H9 (cell line): ENCODE measurements at regions not wholly inside any gene's neighbourhood (a gene's known extent, or its start where the extent isn't known, plus 50 kb on each side); places are given as distances from the start of the nearest gene placed in this dataset.

ENCODE experiments used
- DNase-seq: peaks from one replicate; pipeline ENCODE4 v3.0.0-alpha.2; 2017
- H2AFZ ChIP-seq: one replicate; pipeline ENCODE4 v1.6.1; 2013; ENCODE audit warnings: mild to moderate bottlenecking, low read length, control low read depth, moderate library complexity
- H2AK5ac ChIP-seq: 2 replicates; pipeline ENCODE4 v1.6.1; 2013; ENCODE audit warnings: low read length, control low read depth, mixed read lengths; ENCODE audit not compliant: insufficient read length
- H2BK120ac ChIP-seq: one replicate; pipeline ENCODE4 v1.6.1; 2013; ENCODE audit warnings: low read depth, mild to moderate bottlenecking, low read length, control low read depth, inconsistent platforms; ENCODE audit not compliant: poor library complexity, severe bottlenecking
- H2BK12ac ChIP-seq: 2 replicates; pipeline ENCODE4 v1.6.1; 2013; ENCODE audit warnings: low read length, control low read depth, mixed read lengths, low read depth; ENCODE audit not compliant: insufficient read length
- H2BK15ac ChIP-seq: 2 replicates; pipeline ENCODE4 v1.6.1; 2013; ENCODE audit warnings: low read depth, low read length, control low read depth
- H2BK20ac ChIP-seq: one replicate; pipeline ENCODE4 v1.6.1; 2013; ENCODE audit warnings: low read depth, mild to moderate bottlenecking, low read length, control low read depth, inconsistent platforms; ENCODE audit not compliant: poor library complexity, severe bottlenecking
- H2BK5ac ChIP-seq: 2 replicates; pipeline ENCODE4 v1.6.1; 2013; ENCODE audit warnings: low read length, control low read depth, mixed read lengths; ENCODE audit not compliant: insufficient read length
- H3K14ac ChIP-seq: 2 replicates; pipeline ENCODE4 v1.6.1; 2013; ENCODE audit warnings: low read length, control low read depth; ENCODE audit not compliant: insufficient read depth
- H3K18ac ChIP-seq: 2 replicates; pipeline ENCODE4 v1.6.1; 2013; ENCODE audit warnings: low read depth, mild to moderate bottlenecking, mixed read lengths, low read length, control low read depth; ENCODE audit not compliant: insufficient read length
- H3K23ac ChIP-seq: 2 replicates; pipeline ENCODE4 v1.6.1; 2013; ENCODE audit warnings: low read length, control low read depth, mixed read lengths, low read depth; ENCODE audit not compliant: insufficient read length
- H3K23me2 ChIP-seq: 2 replicates; pipeline ENCODE4 v1.6.1; 2013; ENCODE audit warnings: low read depth, mild to moderate bottlenecking, mixed read lengths, low read length, control low read depth; ENCODE audit not compliant: insufficient read length, poor library complexity, severe bottlenecking
- H3K27ac ChIP-seq: 2 replicates; pipeline ENCODE4 v1.5.1; 2013; ENCODE audit warnings: low read length, control low read depth, mixed read lengths, low read depth; ENCODE audit not compliant: insufficient read length
- H3K27me3 ChIP-seq: 2 replicates; pipeline ENCODE4 v1.6.1; 2013; ENCODE audit warnings: low read length, control low read depth, inconsistent platforms; ENCODE audit not compliant: insufficient read depth
- H3K4ac ChIP-seq: 2 replicates; pipeline ENCODE4 v1.6.1; 2013; ENCODE audit warnings: low read depth, mild to moderate bottlenecking, control low read depth, inconsistent platforms, low read length, moderate library complexity
- H3K4me1 ChIP-seq: 2 replicates; pipeline ENCODE4 v1.6.1; 2013; ENCODE audit warnings: low read length, control low read depth, inconsistent platforms; ENCODE audit not compliant: insufficient read depth
- H3K4me2 ChIP-seq: 2 replicates; pipeline ENCODE4 v1.6.1; 2013; ENCODE audit warnings: low read length, control low read depth, mixed read lengths; ENCODE audit not compliant: insufficient read length, insufficient read depth
- H3K56ac ChIP-seq: 2 replicates; pipeline ENCODE4 v1.6.1; 2013; ENCODE audit warnings: low read depth, mild to moderate bottlenecking, mixed read lengths, low read length, control low read depth; ENCODE audit not compliant: insufficient read length
- H3K79me1 ChIP-seq: 2 replicates; pipeline ENCODE4 v1.6.1; 2013; ENCODE audit warnings: low read depth, mild to moderate bottlenecking, moderate library complexity, low read length, control low read depth, inconsistent platforms; ENCODE audit not compliant: insufficient read depth, poor library complexity, severe bottlenecking
- H3K79me2 ChIP-seq: 2 replicates; pipeline ENCODE4 v1.6.1; 2013; ENCODE audit warnings: low read length, control low read depth, inconsistent platforms; ENCODE audit not compliant: insufficient read depth
- H3K9ac ChIP-seq: 2 replicates; pipeline ENCODE4 v1.6.1; 2013; ENCODE audit warnings: low read length, control low read depth, mixed read lengths; ENCODE audit not compliant: insufficient read length; ENCODE audit errors: extremely low read depth
- H3K9me3 ChIP-seq: one replicate; pipeline ENCODE4 v1.6.1; 2013; ENCODE audit warnings: low read depth, low read length, inconsistent platforms; ENCODE audit not compliant: control insufficient read depth
- H3T11ph ChIP-seq: one replicate; pipeline ENCODE4 v1.6.1; 2013; ENCODE audit warnings: mild to moderate bottlenecking, low read length, control low read depth, inconsistent platforms
- H4K20me1 ChIP-seq: one replicate; pipeline ENCODE4 v1.6.1; 2013; ENCODE audit not compliant: control insufficient read depth, insufficient read length, insufficient read depth
- H4K5ac ChIP-seq: 2 replicates; pipeline ENCODE4 v1.6.1; 2013; ENCODE audit warnings: low read depth, mild to moderate bottlenecking, mixed read lengths, low read length, control low read depth; ENCODE audit not compliant: insufficient read length
- H4K8ac ChIP-seq: replicated peaks from 2 replicates; pipeline ENCODE4 v1.6.1; 2013; ENCODE audit warnings: low read length, control low read depth, mixed read lengths, low read depth; ENCODE audit not compliant: insufficient read length
- H4K91ac ChIP-seq: 2 replicates; pipeline ENCODE4 v1.6.1; 2013; ENCODE audit warnings: low read depth, mild to moderate bottlenecking, moderate library complexity, mixed read lengths, low read length, control low read depth; ENCODE audit not compliant: insufficient read length
- H3K27ac Mint-ChIP-seq, 3 experiments: 2 replicates in 2 of 3; 3 replicates in 1 of 3; pipeline ENCODE4 v1.8.0; 2020 to 2021; ENCODE audit warnings: mixed read lengths in 3 of 3, mild to moderate bottlenecking in 1 of 3, moderate library complexity in 1 of 3
- H3K27me3 Mint-ChIP-seq: 2 replicates; pipeline ENCODE4 v1.8.0; 2021; ENCODE audit warnings: low read depth, mild to moderate bottlenecking, moderate library complexity, mixed read lengths
- H3K36me3 Mint-ChIP-seq, 3 experiments: 2 replicates in 2 of 3; 3 replicates in 1 of 3; pipeline ENCODE4 v1.8.0; 2020 to 2021; ENCODE audit warnings: low read depth in 3 of 3, mixed read lengths in 3 of 3; ENCODE audit not compliant: insufficient read depth in 1 of 3
- H3K4me1 Mint-ChIP-seq, 2 experiments: 2 replicates each; pipeline ENCODE4 v1.8.0; 2020; ENCODE audit warnings: mixed read lengths in 2 of 2
- H3K4me3 Mint-ChIP-seq, 2 experiments: 2 replicates in 1 of 2; 3 replicates in 1 of 2; pipeline ENCODE4 v1.8.0; 2020 to 2021; ENCODE audit warnings: mild to moderate bottlenecking in 2 of 2, mixed read lengths in 2 of 2, moderate library complexity in 1 of 2
- H3K9me3 Mint-ChIP-seq, 2 experiments: 2 replicates in 1 of 2; 3 replicates in 1 of 2; pipeline ENCODE4 v1.8.0; 2020; ENCODE audit warnings: mild to moderate bottlenecking in 2 of 2, mixed read lengths in 2 of 2, moderate library complexity in 1 of 2
- WGBS: extraction: QIAGEN DNeasy Blood & Tissue Kit; methylation state at CpG from one replicate; pipeline ENCODE4 v1.1.7; 2013; ENCODE audit warnings: missing lambda C conversion rate, low lambda C conversion rate, mixed read lengths; ENCODE audit not compliant: insufficient read length; ENCODE audit errors: extremely low coverage; 5-methylcytosine and 5-hydroxymethylcytosine counted together
- TF ChIP-seq, protein P1 (sequence below): fragments of 200-600 bp; sonication (generic); conservative IDR thresholded peaks from 3 replicates; pipeline ENCODE4 v1.8.0; 2021; ENCODE audit warnings: antibody characterized with exemption, mild to moderate bottlenecking

DNA sequence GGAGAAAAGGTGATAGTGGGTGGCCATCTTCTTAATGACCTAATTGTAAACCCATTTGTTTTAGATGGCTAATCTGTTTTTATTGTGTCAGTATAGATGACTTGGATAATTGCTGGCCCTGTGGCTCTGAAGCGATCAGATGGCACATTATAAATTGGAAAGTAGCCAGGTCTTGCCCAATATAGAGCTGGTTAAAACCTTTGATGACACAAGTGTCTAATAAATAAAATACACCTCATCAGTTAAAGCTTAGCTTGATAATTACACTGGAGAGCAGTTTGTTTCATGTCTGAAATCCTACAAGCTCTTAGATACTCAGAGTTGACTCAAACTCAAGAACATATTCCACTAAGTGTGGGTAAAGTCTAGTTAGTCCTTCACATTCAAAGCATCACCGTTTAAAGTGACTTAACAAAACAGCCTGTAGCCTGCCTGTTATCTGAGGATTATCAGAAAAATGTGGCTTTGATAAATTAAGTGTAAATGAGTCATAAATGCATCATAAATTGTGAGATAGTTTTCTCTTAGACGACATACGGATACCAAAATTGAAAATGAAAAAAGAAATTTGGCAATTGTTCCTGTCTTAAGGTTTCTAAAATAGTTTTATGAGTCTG, 280.9 kb downstream of the LRIG3 start:
- Mint-ChIP-seq H3K27ac (no peak overlapping the region), H3K36me3 (peaks cover 3 to 14% (median 5%) of the 10 kb centered on the region in 3 experiments; a peak in 5 of 7 replicates), H3K4me1 (0 out of 4 replicates have a peak, but pooled peaks cover 0 to 3% of the 10 kb centered on the region in 2 experiments), H3K4me3 (no peak overlapping the region), H3K27me3 (no peaks in the 10 kb centered on the region), H3K9me3 (peaks cover 8 to 9% of the 10 kb centered on the region in 2 experiments)
- Histone ChIP-seq H2AK5ac (no peak overlapping the region), H3K18ac (no peak overlapping the region), H3K79me2 (no peaks in the 10 kb centered on the region), H2BK20ac (no peak overlapping the region), H2AFZ (no peak overlapping the region), H4K91ac (no peak overlapping the region), H4K20me1 (no peaks in the 10 kb centered on the region), H4K8ac (no peak overlapping the region), H2BK15ac (no peak overlapping the region), H3K27me3 (no peaks in the 10 kb centered on the region), H3K23me2 (no peaks in the 10 kb centered on the region), H3K14ac (no peak overlapping the region), H3K56ac (no peak overlapping the region), H3K79me1 (no peaks in the 10 kb centered on the region), H4K5ac (no peak overlapping the region), H3K4me1 (no peaks in the 10 kb centered on the region), H3K23ac (no peak overlapping the region), H3K4me2 (no peak overlapping the region), H3K9ac (no peak overlapping the region), H2BK120ac (no peak overlapping the region), H2BK5ac (no peak overlapping the region), H2BK12ac (no peak overlapping the region), H3K4ac (no peak overlapping the region), H3K27ac (no peak overlapping the region), H3T11ph (no peak overlapping the region), H3K9me3 (no peaks in the 10 kb centered on the region)
- DNase-seq: no peak
- whole genome bisulfite sequencing: no CpG with 5 or more reads among the region's 4 CpGs
- TF ChIP-seq, protein P1, sequence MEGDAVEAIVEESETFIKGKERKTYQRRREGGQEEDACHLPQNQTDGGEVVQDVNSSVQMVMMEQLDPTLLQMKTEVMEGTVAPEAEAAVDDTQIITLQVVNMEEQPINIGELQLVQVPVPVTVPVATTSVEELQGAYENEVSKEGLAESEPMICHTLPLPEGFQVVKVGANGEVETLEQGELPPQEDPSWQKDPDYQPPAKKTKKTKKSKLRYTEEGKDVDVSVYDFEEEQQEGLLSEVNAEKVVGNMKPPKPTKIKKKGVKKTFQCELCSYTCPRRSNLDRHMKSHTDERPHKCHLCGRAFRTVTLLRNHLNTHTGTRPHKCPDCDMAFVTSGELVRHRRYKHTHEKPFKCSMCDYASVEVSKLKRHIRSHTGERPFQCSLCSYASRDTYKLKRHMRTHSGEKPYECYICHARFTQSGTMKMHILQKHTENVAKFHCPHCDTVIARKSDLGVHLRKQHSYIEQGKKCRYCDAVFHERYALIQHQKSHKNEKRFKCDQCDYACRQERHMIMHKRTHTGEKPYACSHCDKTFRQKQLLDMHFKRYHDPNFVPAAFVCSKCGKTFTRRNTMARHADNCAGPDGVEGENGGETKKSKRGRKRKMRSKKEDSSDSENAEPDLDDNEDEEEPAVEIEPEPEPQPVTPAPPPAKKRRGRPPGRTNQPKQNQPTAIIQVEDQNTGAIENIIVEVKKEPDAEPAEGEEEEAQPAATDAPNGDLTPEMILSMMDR: no peak
